Ascending aorta (tissue), 2 donors: ENCODE measurements at regions not wholly inside any gene's neighbourhood (a gene's known extent, or its start where the extent isn't known, plus 50 kb on each side); places are given as distances from the start of the nearest gene placed in this dataset.

Experiments
- DNase-seq, 2 donors: peaks; one replicate each; pipeline ENCODE4 v3.0.0-alpha.2; 2019; ENCODE audit warnings: low spot score in 2 of 2
- H3K27ac ChIP-seq, 2 donors: fragments of 200-600 bp; sonication (generic); one replicate each; pipeline ENCODE4 v1.5.1; 2016 to 2017; ENCODE audit warnings: mild to moderate bottlenecking in 1 of 2
- H3K27me3 ChIP-seq: fragments of 200-600 bp; sonication (generic); one replicate; pipeline ENCODE4 v1.5.1; 2017
- H3K36me3 ChIP-seq, 2 donors: fragments of 200-600 bp; sonication (generic); one replicate each; pipeline ENCODE4 v1.5.1; 2016
- H3K4me1 ChIP-seq, 2 donors: fragments of 200-600 bp; sonication (generic); one replicate each; pipeline ENCODE4 v1.5.1; 2016 to 2017; ENCODE audit warnings: mild to moderate bottlenecking in 1 of 2
- H3K4me3 ChIP-seq, 2 donors: fragments of 200-600 bp; sonication (generic); one replicate each; pipeline ENCODE4 v1.5.1; 2016 to 2017; ENCODE audit warnings: mild to moderate bottlenecking in 1 of 2
- H3K9me3 ChIP-seq, 2 donors: fragments of 200-600 bp; sonication (generic); one replicate each; pipeline ENCODE4 v1.5.1; 2016
- intact Hi-C: fragments of 100-400 bp; cut with DNase I; formaldehyde crosslinking; loops from one replicate; pipeline ENCODE4 v1.15.1; 2023
- TF ChIP-seq, protein P1 (sequence below), 3 experiments: fragments of 200-600 bp in 2 of 3; fragments of 450-650 bp in 1 of 3; sonication (generic) in 2 of 3; IDR thresholded peaks; one replicate each; pipeline ENCODE4 v1.5.1; 2016 to 2019; ENCODE audit warnings: antibody characterized with exemption in 3 of 3, mild to moderate bottlenecking in 1 of 3, moderate library complexity in 1 of 3

DNA sequence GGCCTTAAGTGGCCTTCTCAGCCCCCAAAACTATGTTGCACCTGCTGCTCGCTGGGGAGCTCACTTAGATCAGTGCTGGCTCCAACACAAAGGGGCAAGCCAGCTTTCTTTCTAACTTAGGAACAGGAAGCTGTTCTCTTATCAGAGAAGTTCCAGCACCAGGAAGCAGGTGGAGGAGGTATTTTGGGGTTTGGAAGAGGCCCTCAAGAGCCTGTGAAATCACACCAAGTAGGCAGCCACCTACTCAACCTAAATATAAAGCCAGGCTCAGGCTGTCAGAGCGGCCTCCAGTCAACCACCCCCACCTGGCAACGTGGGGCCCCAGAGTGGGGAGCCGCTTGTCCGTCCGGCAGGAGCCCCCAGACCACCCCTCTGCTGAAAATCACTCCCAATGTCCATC lies 152.8 kb downstream of the OLFM1 start:
- no peaks in the 10 kb centered on the region for H3K4me1 ChIP-seq
- TF ChIP-seq, protein P1, sequence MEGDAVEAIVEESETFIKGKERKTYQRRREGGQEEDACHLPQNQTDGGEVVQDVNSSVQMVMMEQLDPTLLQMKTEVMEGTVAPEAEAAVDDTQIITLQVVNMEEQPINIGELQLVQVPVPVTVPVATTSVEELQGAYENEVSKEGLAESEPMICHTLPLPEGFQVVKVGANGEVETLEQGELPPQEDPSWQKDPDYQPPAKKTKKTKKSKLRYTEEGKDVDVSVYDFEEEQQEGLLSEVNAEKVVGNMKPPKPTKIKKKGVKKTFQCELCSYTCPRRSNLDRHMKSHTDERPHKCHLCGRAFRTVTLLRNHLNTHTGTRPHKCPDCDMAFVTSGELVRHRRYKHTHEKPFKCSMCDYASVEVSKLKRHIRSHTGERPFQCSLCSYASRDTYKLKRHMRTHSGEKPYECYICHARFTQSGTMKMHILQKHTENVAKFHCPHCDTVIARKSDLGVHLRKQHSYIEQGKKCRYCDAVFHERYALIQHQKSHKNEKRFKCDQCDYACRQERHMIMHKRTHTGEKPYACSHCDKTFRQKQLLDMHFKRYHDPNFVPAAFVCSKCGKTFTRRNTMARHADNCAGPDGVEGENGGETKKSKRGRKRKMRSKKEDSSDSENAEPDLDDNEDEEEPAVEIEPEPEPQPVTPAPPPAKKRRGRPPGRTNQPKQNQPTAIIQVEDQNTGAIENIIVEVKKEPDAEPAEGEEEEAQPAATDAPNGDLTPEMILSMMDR (IDR thresholded peaks at IDR 0.05) = no peak
- H3K4me3 ChIP-seq = no peak overlapping the region
- no peaks in the 10 kb centered on the region for H3K27me3 ChIP-seq
- H3K27ac ChIP-seq = no peak overlapping the region
- no peaks in the 10 kb centered on the region for H3K9me3 ChIP-seq
- no peaks in the 10 kb centered on the region for H3K36me3 ChIP-seq
- DNase-seq = no peak
- intact Hi-C loops = no loop called here

DNA sequence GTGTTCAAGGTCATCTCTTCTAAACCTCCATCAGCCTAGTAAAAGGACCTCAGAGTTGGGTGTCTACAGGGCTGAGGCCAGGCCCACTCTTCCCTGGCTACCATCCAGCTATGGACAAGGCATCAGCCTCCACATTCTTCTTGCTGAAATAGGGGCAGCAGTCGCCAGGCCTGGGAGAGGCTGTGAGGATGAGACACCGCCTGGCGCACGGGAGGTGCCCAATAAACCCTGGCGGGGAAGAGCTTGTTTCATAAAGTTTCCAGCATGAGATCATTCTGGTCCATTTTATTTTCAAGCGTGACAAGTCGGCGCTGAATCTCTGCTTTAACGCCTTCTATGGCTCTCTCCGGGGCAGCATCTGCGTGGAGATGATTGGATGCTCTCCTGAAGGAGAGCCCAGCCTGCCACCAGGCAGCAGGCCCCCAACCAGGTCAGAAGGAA lies 153.4 kb downstream of the OLFM1 start:
- DNase-seq = no peak
- Histone ChIP-seq H3K27ac (no peak overlapping the region), H3K9me3 (no peaks in the 10 kb centered on the region), H3K4me1 (no peaks in the 10 kb centered on the region), H3K4me3 (no peak overlapping the region), H3K36me3 (no peaks in the 10 kb centered on the region), H3K27me3 (no peaks in the 10 kb centered on the region)
- TF ChIP-seq, protein P1 (IDR thresholded peaks at IDR 0.05) = no peak
- intact Hi-C loops = no loop called here

DNA sequence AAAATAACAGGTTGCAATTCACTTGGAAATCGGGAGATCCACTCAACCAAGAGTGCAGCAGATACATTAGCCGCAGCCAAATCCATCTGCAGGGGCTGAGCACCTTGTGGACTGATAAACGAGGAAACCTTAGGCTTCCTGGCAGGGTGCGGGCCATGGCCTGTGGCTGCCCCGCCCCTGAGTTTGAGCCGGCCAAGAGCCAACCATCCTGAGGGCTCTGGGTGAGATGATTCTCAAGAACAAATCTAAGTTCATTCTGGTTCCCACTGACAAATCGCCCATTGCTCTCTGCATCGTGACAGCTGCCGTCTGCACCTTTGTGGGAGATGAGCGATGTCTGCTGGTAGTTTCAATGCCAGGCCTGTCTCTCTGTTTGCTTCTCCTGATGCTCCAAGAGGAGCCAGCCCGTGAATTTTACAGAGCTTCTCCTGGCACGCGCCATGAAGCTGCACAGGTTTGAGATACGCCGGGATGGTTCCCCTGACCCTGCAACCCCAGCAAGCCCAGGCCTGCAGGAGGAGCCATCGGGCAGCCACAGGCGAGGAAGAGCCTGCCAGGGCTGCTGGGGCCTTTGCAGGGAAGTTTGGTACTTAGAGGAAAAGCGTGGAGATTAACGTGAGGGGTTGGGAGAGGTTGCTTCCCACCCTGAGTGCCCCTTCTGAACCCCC lies 154.0 kb downstream of the OLFM1 start:
- no peaks in the 10 kb centered on the region for H3K9me3 ChIP-seq
- H3K36me3 ChIP-seq = no peaks in the 10 kb centered on the region
- TF ChIP-seq, protein P1 (IDR thresholded peaks at IDR 0.05) = no peak
- H3K27ac ChIP-seq = no peak overlapping the region
- H3K27me3 ChIP-seq = no peaks in the 10 kb centered on the region
- no peak for DNase-seq
- no peaks in the 10 kb centered on the region for H3K4me1 ChIP-seq
- intact Hi-C loops = no loop called here
- H3K4me3 ChIP-seq = no peak overlapping the region

DNA sequence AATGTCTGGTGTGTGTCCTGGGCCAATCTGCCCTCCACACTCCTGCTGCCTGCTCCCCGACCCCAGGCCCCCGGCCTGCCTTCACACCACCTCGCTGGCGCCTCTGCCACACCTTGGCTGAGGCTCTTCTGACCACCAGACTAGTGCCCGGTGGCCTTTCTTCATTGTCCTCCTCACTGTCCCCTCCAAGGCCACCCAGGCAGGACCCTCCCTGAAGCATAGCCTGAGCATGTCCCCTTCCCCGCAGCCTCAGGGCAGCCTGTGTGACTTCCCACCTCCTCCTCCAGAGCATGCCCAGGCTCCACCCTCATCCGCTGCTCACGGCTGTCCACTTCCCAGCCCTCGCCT lies 154.6 kb downstream of the OLFM1 start:
- Histone ChIP-seq H3K4me3 (no peak overlapping the region), H3K4me1 (no peaks in the 10 kb centered on the region), H3K27me3 (no peaks in the 10 kb centered on the region), H3K9me3 (no peaks in the 10 kb centered on the region), H3K36me3 (no peaks in the 10 kb centered on the region), H3K27ac (no peak overlapping the region)
- DNase-seq = no peak
- intact Hi-C loops = no loop called here
- TF ChIP-seq, protein P1 (IDR thresholded peaks at IDR 0.05) = no peak

DNA sequence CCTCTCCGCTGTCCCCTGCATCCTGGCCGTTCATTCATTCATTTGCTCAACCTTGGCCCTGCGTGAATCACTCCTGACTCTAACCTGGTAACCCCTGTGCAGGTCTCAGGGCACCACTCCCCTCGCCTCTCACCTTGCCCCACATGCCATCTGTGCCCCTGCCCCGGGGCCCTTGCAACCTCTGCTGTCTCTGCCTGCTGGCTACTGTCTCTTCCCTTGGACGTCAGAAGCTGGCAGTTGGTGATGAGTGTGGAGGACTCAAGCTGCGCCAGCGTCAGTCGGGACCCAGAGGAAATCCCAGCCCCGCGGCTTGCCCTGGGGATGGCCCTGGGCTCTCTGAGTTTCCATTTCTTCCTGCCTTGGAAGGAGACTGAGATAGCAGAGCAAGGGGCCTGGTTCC lies 154.9 kb downstream of the OLFM1 start:
- H3K9me3 ChIP-seq = no peaks in the 10 kb centered on the region
- H3K36me3 ChIP-seq = no peaks in the 10 kb centered on the region
- no peak overlapping the region for H3K4me3 ChIP-seq
- no peak overlapping the region for H3K27ac ChIP-seq
- no peaks in the 10 kb centered on the region for H3K4me1 ChIP-seq
- DNase-seq = no peak
- H3K27me3 ChIP-seq = no peaks in the 10 kb centered on the region
- intact Hi-C loops = no loop called here
- TF ChIP-seq, protein P1 (IDR thresholded peaks at IDR 0.05) = no peak
